KMS-11 (cell line): ENCODE measurements at regions not wholly inside any gene's neighbourhood (a gene's known extent, or its start where the extent isn't known, plus 50 kb on each side); places are given as distances from the start of the nearest gene placed in this dataset.

Source experiments
- H2AFZ ChIP-seq: fragments of 200-600 bp; sonication (generic); 2 replicates; pipeline ENCODE4 v1.6.1; 2016; ENCODE audit warnings: antibody characterized with exemption, mixed run types, low read depth
- H3K27ac ChIP-seq: fragments of 200-600 bp; sonication (generic); 2 replicates; pipeline ENCODE4 v1.6.1; 2016; ENCODE audit warnings: mild to moderate bottlenecking, mixed run types
- H3K27me3 ChIP-seq: fragments of 200-600 bp; sonication (generic); 2 replicates; pipeline ENCODE4 v1.6.1; 2017; ENCODE audit warnings: mild to moderate bottlenecking, low read depth, mixed run types, moderate library complexity; ENCODE audit not compliant: insufficient read depth
- H3K36me3 ChIP-seq: fragments of 200-600 bp; sonication (generic); 2 replicates; pipeline ENCODE4 v1.6.1; 2017; ENCODE audit warnings: mild to moderate bottlenecking, mixed run types; ENCODE audit not compliant: insufficient read depth
- H3K4me1 ChIP-seq: fragments of 200-600 bp; sonication (generic); 2 replicates; pipeline ENCODE4 v1.6.1; 2016; ENCODE audit warnings: mild to moderate bottlenecking, low read depth, mixed run types; ENCODE audit not compliant: poor library complexity, severe bottlenecking
- H3K4me2 ChIP-seq: fragments of 200-600 bp; sonication (generic); 2 replicates; pipeline ENCODE4 v1.7.0; 2016; ENCODE audit warnings: mild to moderate bottlenecking, mixed run types
- H3K4me3 ChIP-seq: fragments of 200-600 bp; sonication (generic); IDR thresholded peaks from 2 replicates; pipeline ENCODE4 v1.6.1; 2017; ENCODE audit warnings: low read depth, low read length, mixed read lengths; ENCODE audit not compliant: insufficient read depth
- H3K79me2 ChIP-seq: fragments of 200-600 bp; sonication (generic); 2 replicates; pipeline ENCODE4 v1.6.1; 2016; ENCODE audit warnings: low read depth, mixed run types; ENCODE audit not compliant: insufficient read depth
- H3K9ac ChIP-seq: fragments of 200-600 bp; sonication (generic); 2 replicates; pipeline ENCODE4 v1.6.1; 2016; ENCODE audit warnings: mild to moderate bottlenecking, mixed run types
- H4K20me1 ChIP-seq: fragments of 200-600 bp; sonication (generic); 2 replicates; pipeline ENCODE4 v1.6.1; 2016; ENCODE audit warnings: mild to moderate bottlenecking, mixed run types; ENCODE audit not compliant: insufficient read depth
- CTCF ChIP-seq: fragments of 200-600 bp; sonication (generic); conservative IDR thresholded peaks from 2 replicates; pipeline ENCODE4 v1.6.1; 2017; ENCODE audit warnings: low read depth, mild to moderate bottlenecking, antibody characterized with exemption, low read length, moderate library complexity, mixed read lengths

GRCh38 chrX:46367491-46367890, 177.7 kb downstream of the ZNF674 start:
- no peaks in the 10 kb centered on the region for H3K4me1 ChIP-seq
- H3K4me2 ChIP-seq: no peak overlapping the region
- no peak overlapping the region for H3K9ac ChIP-seq
- no peak for TF ChIP-seq CTCF
- no peak overlapping the region for H3K27ac ChIP-seq
- no peaks in the 10 kb centered on the region for H4K20me1 ChIP-seq
- H3K36me3 ChIP-seq: no peaks in the 10 kb centered on the region
- no peak overlapping the region for H3K4me3 ChIP-seq
- H3K27me3 ChIP-seq: no peaks in the 10 kb centered on the region
- H2AFZ ChIP-seq: no peak overlapping the region
- H3K79me2 ChIP-seq: no peaks in the 10 kb centered on the region

GRCh38 chrX:46366381-46367207, 178.6 kb downstream of the ZNF674 start:
- TF ChIP-seq CTCF: no peak
- Histone ChIP-seq H3K27me3 (no peaks in the 10 kb centered on the region), H3K36me3 (no peaks in the 10 kb centered on the region), H3K27ac (no peak overlapping the region), H4K20me1 (no peaks in the 10 kb centered on the region), H2AFZ (no peak overlapping the region), H3K4me1 (no peaks in the 10 kb centered on the region), H3K79me2 (no peaks in the 10 kb centered on the region), H3K4me2 (no peak overlapping the region), H3K4me3 (no peak overlapping the region), H3K9ac (no peak overlapping the region)

- Histone ChIP-seq H3K4me1 (no peaks in the 10 kb centered on the region), H3K36me3 (no peaks in the 10 kb centered on the region), H3K4me2 (no peak overlapping the region), H3K79me2 (no peaks in the 10 kb centered on the region), H2AFZ (no peak overlapping the region), H3K9ac (no peak overlapping the region), H4K20me1 (no peaks in the 10 kb centered on the region), H3K27ac (no peak overlapping the region), H3K4me3 (no peak overlapping the region), H3K27me3 (no peaks in the 10 kb centered on the region)
- TF ChIP-seq CTCF: no peak
Measured at GRCh38 chrX:46354481-46354880, 190.7 kb downstream of the ZNF674 start.

GRCh38 chrX:46341767-46342322, 203.4 kb downstream of the ZNF674 start:
- Histone ChIP-seq H3K27me3 (no peaks in the 10 kb centered on the region), H3K4me3 (no peak overlapping the region), H3K36me3 (no peaks in the 10 kb centered on the region), H3K4me2 (no peak overlapping the region), H3K9ac (no peak overlapping the region), H3K4me1 (no peaks in the 10 kb centered on the region), H4K20me1 (no peaks in the 10 kb centered on the region), H2AFZ (no peak overlapping the region), H3K27ac (no peak overlapping the region), H3K79me2 (no peaks in the 10 kb centered on the region)
- no peak for TF ChIP-seq CTCF
